GM10248 (cell line): ENCODE measurements at regions not wholly inside any gene's neighbourhood (a gene's known extent, or its start where the extent isn't known, plus 50 kb on each side); places are given as distances from the start of the nearest gene placed in this dataset.

ENCODE experiments used
- CTCF ChIA-PET: fragments of 300-600 bp; sonication (Branson Sonifier 250); formaldehyde crosslinking; extraction: SDS; loops from one replicate; lab custom pipeline; 2021; ENCODE audit warnings: antibody characterized with exemption; lab: Yijun Ruan, JAX
- POLR2A ChIA-PET: fragments of 350-650 bp; sonication (Branson Sonifier 250); formaldehyde crosslinking; extraction: SDS; loops from one replicate; lab custom pipeline; 2020; ENCODE audit warnings: antibody characterized with exemption; lab: Yijun Ruan, JAX
- DNase-seq: peaks from one replicate; pipeline ENCODE4 v3.0.0; 2012; ENCODE audit errors: extremely low spot score
- CTCF ChIP-seq: IDR thresholded peaks from 2 replicates; pipeline ENCODE4 v1.5.1; 2012; ENCODE audit warnings: mild to moderate bottlenecking, low read depth; ENCODE audit errors: extremely low read depth, missing control alignments, control extremely low read depth

DNA sequence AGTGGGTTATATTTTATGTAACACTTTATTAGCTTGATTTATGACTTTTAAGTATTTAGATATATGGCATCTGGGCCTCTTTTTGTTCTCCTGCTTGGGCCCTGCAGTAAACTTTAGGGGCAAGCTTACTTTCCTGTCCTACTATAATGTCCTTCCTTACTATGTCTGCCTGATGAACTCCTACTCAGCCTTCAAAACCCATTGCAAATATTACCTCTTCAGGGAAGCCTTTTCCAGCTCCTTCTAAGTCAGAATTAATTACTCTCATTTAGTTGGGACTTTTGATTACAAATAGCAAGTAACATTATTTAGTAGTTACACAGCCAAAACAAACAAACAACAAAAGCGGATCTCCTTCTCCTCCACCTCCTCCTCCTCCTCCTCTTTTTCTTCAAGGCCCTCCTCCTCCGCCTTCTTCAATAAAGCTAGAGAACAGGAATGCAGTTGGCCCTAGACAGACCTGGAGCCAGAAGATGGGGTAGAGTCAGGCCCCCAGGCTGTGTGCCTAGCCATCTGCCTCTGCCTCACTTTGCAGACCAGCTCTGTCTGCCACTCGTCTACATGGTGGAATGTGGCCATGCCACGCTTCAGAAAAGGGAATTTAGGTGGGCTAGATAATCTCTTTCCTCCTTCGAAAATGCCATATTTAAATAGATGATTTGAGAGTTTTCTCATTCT lies 301.2 kb downstream of the SP3 start:
- DNase-seq, result no peak
- TF ChIP-seq CTCF, result no peak
- POLR2A ChIA-PET, result no interaction called here
- CTCF ChIA-PET, result interaction anchor here (0.8 to 1.1 kb wide), 3 partner anchors 13 to 248 kb away, joined by 3 read pairs; no protein-coding TSS in a partner anchor

DNA sequence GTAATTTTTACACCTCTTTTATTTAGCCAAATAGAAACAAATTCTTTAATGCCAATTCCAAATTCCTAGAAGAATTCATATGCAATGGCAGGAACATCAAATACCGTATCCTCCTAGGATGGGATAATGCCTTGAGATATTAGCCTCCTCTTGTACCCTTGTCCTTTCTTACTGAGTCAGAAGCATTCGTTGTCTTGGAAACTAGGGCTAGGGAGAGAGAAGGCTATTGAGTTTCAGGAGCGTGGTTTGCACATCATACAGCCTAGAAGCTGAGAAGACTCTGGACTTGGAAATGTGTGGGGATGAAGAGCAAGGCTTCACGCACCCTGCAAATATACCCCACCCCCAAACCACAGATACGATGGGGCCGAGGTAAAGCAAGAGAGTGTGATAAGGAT lies 300.7 kb downstream of the SP3 start:
- ChIA-PET CTCF (interaction anchor here (1.0 to 1.2 kb wide), 3 partner anchors 14 to 248 kb away, joined by 3 to 4 read pairs (median 3); no protein-coding TSS in a partner anchor), POLR2A (no interaction called here)
- TF ChIP-seq CTCF, result no peak
- no peak for DNase-seq

GRCh38 chr2:173666171-173666888 lies 298.8 kb downstream of the SP3 start:
- DNase-seq, result no peak
- TF ChIP-seq CTCF, result no peak
- ChIA-PET POLR2A (no interaction called here), CTCF (interaction anchor here (0.6 to 1.6 kb wide), 2 partner anchors 26 to 62 kb away, joined by 3 read pairs; no protein-coding TSS in a partner anchor)

GRCh38 chr2:173667014-173667413 lies 298.2 kb downstream of the SP3 start:
- no peak for TF ChIP-seq CTCF
- POLR2A ChIA-PET, result no interaction called here
- no peak for DNase-seq
- CTCF ChIA-PET, result interaction anchor here (1.6 kb wide), 1 partner anchor 27 kb away, joined by 3 read pairs; no protein-coding TSS in a partner anchor

DNA sequence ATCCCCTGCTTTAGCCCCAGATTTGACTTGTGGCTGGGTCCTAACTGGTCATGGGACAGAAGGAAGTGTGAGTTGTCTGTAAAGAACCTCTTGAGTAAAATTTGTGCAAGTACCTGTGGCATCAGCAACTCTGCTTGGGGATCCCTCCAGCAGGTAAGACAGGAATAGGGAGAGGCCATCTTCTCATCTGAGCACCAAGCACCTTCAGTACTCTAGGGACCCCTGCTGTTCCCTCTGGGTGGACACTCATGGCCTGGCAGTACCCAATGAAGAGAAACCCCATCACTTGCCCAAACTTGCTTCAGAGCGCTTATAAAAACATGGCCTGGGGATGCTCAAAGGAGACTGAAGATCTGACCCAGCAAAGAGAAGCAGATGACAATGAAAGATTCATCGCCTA lies 297.8 kb downstream of the SP3 start:
- TF ChIP-seq CTCF, result no peak
- no peak for DNase-seq
- CTCF ChIA-PET, result interaction anchor here (1.1 to 1.6 kb wide), 2 partner anchors 25 to 27 kb away, joined by 3 read pairs; no protein-coding TSS in a partner anchor
- POLR2A ChIA-PET, result no interaction called here

DNA sequence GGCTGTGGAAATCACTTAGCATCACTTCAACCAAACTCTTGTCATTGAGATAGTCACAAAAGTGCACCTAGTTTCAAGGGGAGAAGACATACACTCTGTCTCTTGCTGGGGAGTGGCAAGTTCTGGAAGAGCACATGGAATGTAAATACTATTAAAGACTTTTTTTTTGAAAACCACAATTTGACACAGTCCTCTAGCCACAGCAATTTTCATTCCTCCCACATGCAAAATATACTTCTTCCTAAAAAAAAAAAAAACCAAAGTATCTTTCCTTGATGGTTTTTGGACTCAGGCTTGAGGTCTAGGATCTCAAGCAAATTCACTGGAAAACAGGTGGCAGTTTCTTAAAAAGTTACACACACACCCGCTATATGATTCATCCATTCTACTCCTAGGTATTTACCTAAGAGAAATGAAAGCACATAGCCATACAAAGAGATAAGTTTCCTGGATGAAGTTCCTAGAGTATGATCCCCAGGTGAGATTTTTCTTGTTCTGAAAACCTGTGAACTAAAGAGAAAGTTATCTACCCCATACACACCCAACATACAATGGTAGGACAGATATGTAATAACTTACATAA lies 295.8 kb downstream of the SP3 start:
- DNase-seq, result no peak
- no peak for TF ChIP-seq CTCF
- CTCF ChIA-PET, result interaction anchor here (1.2 kb wide), 1 partner anchor 10 kb away, joined by 3 read pairs; no protein-coding TSS in a partner anchor
- POLR2A ChIA-PET, result no interaction called here
